Superior temporal gyrus (tissue), 1 donor: ENCODE measurements at regions not wholly inside any gene's neighbourhood (a gene's known extent, or its start where the extent isn't known, plus 50 kb on each side); places are given as distances from the start of the nearest gene placed in this dataset.
"Not testable (repeated sequence)": the region's sequence is repeated elsewhere in the genome, so short reads cannot be mapped to it uniquely, and the experiment has no call there.

ENCODE experiments used
- DNase-seq: peaks from one replicate; pipeline ENCODE4 v3.0.0-alpha.2; 2016; ENCODE audit errors: extremely low spot score

DNA sequence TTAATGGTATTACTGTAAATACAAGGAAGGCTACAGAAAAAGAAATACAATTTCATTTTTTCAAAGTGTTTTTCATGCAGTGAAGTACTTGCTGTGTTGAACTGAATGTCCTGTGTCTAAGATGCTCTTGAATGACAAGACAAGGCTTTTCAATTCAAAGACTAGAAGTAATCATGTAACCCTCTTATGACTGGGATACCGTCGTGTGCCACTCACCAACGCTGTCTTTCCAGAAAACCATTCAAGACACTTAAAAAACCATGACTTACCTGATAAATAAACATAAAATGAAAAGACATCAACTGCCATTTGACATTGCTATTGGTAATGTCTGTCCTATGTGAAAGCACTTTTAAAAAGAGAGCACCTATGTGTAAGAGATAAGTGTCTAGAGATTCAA is 183.1 kb upstream of the DPP10 start:
- DNase-seq = no peak

DNA sequence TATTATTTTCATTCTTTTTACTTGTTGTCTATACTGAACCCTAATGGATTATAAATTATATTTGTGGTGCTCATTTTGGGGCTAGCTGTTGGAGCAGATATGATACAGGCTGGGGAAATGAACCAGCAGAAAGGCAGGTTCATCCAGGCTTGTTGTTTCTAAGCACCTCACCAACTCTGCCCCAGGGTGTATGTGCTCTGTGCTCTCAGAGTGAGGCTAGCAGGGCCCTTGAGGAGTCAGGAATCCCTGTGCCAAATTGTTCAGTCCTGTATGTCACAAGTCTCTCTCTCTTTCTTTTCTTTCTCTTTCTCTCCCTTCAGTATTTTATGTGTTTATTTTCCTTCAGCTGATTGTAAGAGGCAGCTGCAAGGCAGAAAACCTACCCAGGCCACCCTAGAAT is 181.1 kb upstream of the DPP10 start:
- DNase-seq = no peak

DNA sequence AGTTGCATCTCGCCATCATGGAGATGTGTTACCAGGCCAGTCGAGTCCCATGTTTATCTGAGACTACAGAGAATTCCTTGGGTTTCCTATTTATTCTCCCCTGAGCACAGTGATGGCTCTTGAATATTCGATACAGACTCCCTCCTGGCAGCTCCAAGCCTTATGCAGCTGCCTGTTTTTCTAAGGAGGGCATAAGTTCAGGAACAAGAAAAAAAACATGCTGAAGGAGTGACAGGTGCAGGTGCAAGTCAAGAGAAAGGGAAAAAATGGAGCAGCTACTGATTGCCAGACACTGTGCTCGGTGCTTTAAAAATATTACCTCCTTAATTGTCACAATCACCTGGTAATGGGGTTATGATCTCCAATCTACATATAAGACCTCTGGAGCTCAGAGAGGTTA is 177.2 kb upstream of the DPP10 start:
- no peak for DNase-seq

DNA sequence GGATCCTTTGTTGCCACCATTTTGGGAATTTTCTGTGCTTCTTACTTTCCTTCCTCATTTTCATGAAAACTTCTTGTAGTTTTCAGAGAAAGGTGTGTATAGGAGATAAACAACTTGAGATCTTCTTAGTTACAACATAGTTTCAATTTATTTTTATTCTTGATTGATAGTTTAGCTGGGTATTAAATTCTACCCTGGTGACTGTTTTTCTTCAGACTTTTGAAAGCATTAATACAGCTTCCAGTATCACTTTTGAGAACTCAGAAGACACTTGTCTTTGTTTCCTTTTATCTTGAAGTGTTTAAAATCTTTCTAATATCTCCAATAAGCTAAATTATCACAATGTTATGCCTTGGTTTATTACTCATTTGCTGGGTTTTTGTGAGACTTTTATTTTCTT is 167.5 kb upstream of the DPP10 start:
- no peak for DNase-seq

DNA sequence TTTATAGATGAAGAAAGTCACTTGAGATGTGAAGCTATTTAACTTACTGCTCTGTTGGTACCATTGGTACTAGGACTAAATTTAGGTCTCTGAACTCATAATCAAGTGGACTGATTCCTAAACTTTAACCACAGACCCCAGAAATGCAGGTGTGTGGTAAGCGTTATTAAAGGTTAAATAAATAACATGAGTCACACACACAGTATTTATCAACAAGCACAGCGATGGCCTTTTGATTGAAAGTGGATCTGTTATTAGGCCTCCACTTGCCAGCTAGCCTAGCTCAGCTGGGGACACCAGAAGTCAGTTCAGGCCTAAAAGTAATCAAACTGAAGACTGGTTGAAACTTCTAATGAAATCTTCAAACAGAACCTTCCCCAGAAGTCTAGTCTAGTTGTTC is 161.3 kb upstream of the DPP10 start:
- DNase-seq = no peak

DNA sequence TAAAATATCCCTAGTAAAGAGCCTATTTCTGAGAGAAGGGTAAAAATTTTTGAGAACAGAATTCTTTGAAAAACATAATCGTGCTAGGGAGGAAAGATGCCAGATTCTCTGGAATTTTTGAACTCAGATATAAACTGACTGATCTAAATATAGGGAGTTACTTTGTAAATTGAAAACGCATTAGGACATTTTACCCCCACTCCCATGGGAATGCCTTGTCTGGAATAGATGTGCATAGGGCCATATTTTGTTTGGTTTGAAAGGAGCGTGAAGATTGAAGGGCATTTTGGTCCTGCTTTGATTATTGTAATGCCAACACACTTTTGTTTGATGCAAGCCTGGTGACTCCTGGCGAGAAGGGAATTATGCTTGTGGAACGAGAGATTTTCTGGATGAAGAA is 158.7 kb upstream of the DPP10 start:
- DNase-seq = no peak

DNA sequence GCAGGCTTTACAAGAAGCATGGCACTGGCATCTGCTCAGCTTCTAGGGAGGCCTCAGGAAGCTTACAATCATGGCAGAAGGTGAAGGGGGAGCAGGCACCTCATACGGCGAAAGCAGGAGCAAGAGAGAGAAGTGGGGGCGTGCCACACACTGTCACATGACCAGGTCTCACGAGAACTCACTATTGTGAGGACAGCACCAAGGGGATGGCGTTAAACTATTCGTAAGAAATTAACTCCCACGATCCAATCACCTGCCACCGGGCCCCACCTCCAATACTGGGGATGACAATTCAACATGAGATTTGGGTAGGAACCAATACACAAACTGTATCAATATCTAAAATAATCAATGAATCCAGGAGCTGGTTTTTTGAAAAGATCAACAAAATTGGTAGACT is 156.0 kb upstream of the DPP10 start:
- DNase-seq = no peak

DNA sequence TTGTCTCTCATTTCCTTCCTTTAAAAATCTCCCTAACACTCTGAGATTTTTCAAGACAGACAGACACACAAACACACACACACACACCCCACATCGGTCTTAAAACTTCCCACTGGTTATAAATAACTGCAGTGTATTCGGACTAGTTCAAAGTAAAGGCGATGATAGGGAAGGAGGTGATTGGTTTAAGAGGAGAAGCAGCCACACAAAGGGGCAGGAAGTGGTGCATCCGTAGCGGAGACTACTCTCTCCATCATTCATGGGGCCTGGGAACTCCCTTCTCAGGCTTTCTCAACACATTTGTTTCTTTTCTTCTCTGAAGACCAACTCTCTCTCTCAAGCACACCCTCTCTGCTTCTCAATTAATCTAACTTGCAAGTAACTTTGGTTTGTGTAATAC is 149.1 kb upstream of the DPP10 start:
- no peak for DNase-seq

DNA sequence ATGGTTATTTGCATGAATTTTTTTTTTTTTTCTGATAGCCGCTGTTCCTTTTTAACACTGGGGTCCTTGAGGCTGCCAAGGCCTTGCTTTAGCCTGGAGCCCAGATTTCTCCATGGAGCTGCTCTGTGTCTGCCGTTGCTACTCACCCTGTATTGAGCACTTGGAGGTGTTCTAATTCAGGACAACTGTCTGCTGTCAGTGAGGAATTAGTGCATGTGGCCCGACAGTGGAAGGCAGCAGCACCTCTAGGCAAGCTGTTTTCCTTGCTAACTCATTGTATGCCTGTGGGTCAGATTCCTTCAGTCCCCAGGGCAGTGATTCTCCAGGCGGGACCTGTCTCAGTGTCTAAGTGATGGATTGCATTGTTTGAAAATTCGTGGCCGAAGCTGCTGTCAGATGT is 147.7 kb upstream of the DPP10 start:
- no peak for DNase-seq

DNA sequence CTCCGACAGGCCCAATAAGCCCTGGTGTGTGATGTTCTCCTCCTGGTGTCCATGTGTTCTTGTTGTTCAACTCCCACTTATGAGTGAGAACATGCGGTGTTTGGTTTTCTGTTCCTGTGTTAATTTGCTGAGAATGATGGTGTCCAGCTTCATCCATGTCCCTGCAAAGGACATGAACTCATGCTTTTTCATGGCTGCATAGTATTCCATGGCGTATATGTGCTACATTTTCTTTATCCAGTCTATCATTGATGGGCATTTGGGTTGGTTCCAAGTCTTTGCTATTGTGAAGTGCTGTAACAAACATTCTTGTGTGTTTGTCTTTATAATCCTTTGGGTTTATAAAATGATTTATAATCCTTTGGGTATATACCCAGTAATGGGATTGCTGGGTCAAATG is 142.1 kb upstream of the DPP10 start:
- DNase-seq = not testable (repeated sequence)

DNA sequence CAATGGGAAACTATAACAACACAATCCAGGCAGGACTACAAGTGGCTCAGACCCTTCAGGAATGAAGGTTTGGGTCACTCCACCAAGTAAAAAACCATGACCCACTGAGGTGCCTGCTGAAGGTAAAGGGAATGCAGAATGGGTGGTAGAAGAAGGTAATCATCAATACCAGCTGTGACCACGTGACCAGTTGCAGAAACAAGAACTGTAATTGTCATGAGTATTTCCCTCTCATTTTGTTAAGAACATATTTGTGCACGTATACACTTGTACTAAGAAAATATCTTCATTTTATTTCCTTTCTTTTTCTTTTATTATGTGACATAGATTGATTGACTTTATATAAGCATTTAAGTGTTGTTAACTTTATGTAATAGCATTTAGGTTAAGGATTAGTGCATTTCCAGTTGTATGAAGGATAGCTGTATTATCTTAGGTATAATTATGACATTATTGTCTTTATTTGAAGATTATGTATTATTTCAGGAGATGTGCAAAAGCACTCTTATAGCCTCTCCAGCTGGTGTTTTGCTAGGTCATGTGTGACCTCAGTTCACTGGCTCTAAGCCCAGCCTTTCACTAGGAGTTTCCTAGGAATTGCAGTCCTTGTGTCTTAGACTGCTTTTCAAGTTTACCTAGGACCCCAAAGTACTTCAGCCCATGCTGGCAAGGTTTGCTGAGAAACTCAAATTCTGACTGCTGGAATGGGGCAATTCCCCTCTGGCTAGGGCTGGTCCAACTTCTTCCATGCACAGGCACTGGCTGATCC is 125.7 kb upstream of the DPP10 start:
- DNase-seq = no peak

DNA sequence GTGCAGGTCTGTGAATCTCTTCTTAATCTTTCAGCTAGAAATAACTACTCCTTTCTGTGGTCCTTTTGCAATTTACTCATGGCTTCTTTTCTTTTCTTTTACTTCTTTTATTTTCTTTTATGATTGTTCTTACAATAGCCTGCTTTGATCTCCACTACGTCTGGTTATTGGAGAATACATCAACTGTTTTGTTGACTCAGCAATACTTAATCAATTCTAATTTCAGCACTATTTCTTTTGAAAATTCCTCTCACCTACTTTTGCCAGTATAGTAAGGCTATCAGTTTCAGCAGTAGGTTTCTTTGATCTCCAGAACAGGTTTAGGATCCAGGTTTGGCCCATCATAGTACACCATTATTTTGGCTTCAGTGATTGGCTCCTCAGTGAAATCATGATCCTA is 111.8 kb upstream of the DPP10 start:
- no peak for DNase-seq

DNA sequence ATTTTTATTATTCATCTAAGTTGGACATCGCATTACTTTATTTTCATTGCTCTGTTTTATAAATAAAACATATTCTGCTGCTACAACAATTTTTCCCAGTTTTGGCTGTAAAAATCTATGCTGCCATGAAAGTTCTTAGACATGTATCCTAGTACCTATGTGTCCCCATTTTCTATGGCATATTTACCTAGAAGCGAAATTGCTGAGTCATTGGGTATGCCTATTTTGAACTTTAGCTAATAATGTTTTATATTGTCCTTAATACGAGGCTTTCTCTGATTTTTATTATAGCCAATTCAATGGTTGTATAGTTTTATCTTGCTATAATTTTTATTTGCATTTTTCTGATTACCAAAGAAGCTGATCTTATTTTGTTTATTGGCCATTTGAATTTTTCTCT is 110.5 kb upstream of the DPP10 start:
- no peak for DNase-seq

DNA sequence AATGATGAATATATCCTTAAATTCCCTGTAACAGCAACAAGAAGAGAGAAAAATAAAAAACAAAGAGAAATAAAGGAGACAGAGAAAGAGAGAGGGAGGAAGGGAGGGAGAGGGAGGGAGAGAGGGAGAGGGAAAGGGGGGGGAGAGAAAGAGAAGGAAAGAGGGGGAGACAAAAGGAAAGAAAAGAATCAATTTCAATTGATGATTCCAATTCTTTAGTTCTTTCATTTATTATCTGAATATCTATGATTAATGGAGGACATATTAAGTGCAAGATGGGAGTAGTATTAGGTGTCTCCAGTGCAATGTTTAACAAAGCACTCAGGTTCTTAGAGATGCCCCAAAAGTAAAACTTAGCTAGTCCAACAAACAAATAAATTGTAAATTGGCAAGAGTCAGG is 97.2 kb upstream of the DPP10 start:
- no peak for DNase-seq

DNA sequence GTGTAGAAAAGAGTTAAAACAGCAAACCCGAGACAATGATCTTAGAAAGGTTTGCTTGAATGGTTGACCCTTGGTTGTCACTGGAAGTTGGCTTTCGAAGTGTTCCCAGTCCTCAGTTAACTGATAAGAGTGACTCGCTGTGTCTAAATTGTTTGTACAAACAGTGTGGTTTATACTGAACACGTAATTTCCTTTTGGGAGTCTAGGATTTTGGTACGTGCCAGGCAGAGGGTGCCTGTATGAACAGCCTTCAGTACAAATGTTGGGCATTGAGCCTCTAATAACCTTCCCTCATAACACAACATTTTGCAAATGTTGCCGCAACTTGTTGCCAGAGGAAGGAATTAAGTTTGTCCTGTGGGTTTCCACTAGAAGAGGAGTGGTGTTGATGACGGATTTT is 95.8 kb upstream of the DPP10 start:
- DNase-seq = no peak

DNA sequence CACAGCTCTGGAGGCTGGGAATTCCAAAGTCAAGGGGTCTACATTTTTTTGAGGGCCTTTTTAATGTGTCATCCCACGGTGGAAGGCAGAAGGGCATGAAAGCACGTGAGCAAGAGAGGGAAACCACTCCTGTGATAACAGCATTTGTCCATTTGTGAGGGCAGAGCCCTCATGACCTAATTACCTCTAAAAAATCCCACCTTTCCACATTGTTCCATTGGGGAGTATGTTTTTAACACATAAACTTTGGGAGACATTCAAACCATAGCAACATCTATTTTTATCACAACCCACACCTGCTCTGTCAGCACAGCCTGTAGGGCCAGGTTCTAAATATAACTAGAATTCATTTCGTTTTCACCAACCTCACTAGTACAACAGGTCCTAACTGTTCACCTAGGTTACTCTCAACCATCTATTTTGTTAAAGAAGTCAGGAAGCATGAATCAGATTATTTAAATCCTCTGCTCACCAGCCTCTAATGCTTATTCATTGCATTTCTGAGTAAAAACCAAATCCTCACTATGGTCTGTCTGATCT is 92.2 kb upstream of the DPP10 start:
- DNase-seq = no peak

DNA sequence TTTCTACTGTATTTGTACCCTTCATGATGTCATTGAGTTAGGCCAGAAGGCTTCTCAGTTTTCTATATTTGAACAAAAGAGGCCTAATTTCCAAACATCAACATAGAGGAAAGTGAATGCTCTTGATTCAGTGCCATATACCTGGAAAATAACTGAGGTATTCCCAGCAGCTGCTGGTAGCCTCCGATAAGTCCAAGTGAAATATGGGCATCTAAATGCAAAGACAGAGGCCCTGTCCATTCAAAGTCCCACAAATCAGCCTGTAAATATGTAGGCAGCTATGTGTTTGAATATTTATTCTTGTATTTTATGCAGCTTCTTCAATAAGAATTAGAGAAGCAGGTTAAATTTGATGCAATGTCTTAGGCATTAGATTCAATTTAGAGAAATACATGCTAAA is 89.5 kb upstream of the DPP10 start:
- DNase-seq = no peak

DNA sequence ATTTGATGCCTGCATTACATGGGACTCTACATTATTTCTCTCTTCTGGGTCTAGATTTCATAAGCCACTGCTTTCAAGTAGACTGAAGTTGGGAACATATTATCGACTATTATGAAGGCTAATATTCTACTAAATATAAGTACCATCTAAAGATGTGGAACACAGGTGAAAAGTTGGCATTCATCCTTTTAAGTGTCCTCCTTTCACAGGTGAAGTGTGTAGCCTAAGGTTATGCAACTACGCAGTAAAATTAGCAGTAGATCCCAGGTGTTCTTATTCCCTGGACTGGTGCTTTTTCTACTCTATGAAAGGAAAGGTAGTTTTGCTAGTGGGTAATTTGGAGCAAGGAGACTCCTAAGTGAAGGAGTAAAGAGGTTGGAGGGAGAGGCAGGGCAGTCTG is 88.2 kb upstream of the DPP10 start:
- DNase-seq = no peak

DNA sequence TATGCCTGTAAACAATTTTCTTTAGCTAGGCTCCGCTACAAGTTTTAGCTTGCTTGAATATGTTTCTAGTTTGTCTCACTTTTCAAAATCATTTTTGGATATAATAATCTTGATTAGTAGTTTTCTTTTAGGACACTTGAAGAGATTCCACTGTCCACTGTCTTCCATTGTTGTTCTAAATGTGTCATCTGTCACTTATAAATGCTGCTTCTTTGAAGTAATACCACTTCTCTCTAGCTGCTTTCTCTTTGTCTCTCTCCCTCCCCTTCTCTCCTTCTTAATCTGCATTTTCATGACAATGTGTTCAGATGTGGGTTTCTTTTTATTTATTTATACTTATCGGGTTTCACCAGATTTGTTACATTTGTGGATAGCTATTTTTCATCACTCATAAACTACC is 73.7 kb upstream of the DPP10 start:
- DNase-seq = no peak

DNA sequence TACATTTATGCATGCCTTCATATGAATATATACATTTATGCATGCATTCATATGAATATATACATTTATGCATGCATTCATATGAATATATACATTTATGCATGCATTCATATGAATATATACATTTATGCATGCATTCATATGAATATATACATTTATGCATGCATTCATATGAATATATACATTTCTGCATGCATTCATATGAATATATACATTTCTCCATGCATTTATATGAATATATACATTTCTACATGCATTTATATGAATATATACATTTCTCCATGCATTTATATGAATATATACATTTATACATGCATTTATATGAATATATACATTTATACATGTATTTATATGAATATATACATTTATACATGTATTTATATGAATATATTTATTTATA is 70.7 kb upstream of the DPP10 start:
- not testable (repeated sequence) for DNase-seq

DNA sequence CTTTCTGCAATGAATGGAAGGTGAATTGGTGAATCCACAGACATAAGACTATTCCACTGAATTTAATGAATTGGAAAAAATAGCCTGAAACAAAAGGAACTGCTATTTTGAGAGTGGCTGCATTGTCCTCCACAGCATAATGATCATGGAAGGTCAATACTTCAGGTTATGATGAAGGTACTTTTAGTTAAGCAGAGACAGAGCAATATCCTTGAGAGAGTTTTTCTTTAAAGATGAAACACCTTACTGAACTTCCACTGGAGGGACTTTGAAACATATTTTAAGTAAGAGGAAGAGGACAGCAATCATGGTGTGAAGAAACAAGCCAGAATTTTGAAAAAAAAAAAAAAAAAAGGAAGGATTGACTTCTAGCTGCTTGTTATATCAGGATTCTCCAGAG is 68.8 kb upstream of the DPP10 start:
- no peak for DNase-seq

DNA sequence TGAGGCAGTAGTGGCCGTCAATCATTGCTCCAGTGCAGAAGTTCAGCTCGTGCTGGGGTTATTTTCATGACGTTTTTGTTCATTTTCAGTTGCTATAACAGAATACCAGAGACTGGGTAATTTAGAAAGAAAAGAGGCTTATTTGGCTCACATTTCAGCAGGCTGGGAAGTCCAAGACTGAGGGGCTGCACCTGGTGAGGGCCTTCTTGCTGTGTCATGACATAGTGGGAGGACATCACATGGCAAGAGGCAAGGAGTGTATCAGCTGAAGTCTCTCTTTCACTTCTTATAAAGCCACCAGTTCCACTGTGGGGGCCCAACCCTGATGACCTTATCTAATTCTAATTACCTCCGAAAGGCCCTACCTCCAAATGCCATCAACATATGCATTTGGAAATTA is 58.0 kb upstream of the DPP10 start:
- no peak for DNase-seq

DNA sequence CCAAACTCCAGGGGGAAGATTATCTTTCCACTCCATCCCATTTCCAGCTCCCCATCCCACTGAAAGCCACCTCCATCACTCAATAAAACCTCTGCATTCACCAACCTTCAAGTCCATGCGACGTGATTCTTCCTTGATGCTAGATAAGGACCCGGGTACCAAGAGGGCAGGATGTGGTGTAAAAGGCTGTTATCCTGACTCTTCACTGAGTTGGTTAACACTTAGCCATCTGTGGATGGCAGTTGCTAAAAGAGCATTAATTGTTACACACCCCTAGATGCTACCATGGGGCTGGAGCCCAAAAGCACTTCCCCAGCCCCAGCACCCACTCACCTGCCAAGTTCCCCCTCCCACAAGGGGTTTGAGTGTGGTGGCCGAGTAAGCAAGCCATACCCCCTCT is 53.4 kb upstream of the DPP10 start:
- no peak for DNase-seq
